Left lung (tissue), 4 donors: ENCODE measurements at regions not wholly inside any gene's neighbourhood (a gene's known extent, or its start where the extent isn't known, plus 50 kb on each side); places are given as distances from the start of the nearest gene placed in this dataset.

Experiments
- ATAC-seq: fragments of 200-7000 bp; cut with Tn5 transposase; one replicate; pipeline ENCODE4 v1.9.1; 2020; ENCODE audit warnings: moderate library complexity
- DNase-seq, 4 donors: peaks; one replicate each; pipeline ENCODE4 v3.0.0-alpha.2; 2013 to 2020
- H3K27ac ChIP-seq, 2 donors: fragments of 200-600 bp; sonication (generic) in 1 of 2; one replicate each; pipeline versions ENCODE4 v1.5.0 to v1.8.0; 2020 to 2021
- H3K27me3 ChIP-seq, 2 donors: fragments of 200-600 bp; sonication (generic) in 1 of 2; one replicate each; pipeline versions ENCODE4 v1.5.0 to v1.8.0; 2020 to 2021
- H3K36me3 ChIP-seq, 2 donors: fragments of 200-600 bp; sonication (generic) in 1 of 2; one replicate each; pipeline versions ENCODE4 v1.5.0 to v1.8.0; 2020 to 2021
- H3K4me1 ChIP-seq, 2 donors: fragments of 200-600 bp; one replicate each; pipeline ENCODE4 v1.8.0; 2021
- H3K4me3 ChIP-seq, 2 donors: fragments of 200-600 bp; sonication (generic) in 1 of 2; one replicate each; pipeline versions ENCODE4 v1.5.0 to v1.8.0; 2020 to 2021; ENCODE audit warnings: mild to moderate bottlenecking in 1 of 2
- H3K9me3 ChIP-seq, 2 donors: fragments of 200-600 bp; sonication (generic) in 1 of 2; one replicate each; pipeline versions ENCODE4 v1.5.0 to v1.8.0; 2020 to 2021
- CTCF ChIP-seq, 2 donors: fragments of 200-600 bp; sonication (generic) in 1 of 2; IDR thresholded peaks; one replicate each; pipeline versions ENCODE4 v1.5.0 to v1.8.0; 2021; ENCODE audit warnings: antibody characterized with exemption in 2 of 2
- intact Hi-C, 2 donors: fragments of 100-400 bp; cut with DNase I; formaldehyde crosslinking; loops; one replicate each; pipeline versions ENCODE4 v1.11.2 to v1.14.2; 2022
- donor health status: DM: no; HTN: yes; CAD: no.
- donor health status: DM: no; HTN: no; CAD: no.

- no peak for ATAC-seq
- no peak overlapping the region for H3K4me3 ChIP-seq
- intact Hi-C loops = no loop called here
- H3K27ac ChIP-seq = no peak overlapping the region
- no peaks in the 10 kb centered on the region for H3K9me3 ChIP-seq
- no peak for DNase-seq
- peaks cover under 1 to 3% of the 10 kb centered on the region in 2 donors for H3K4me1 ChIP-seq
- H3K27me3 ChIP-seq = no peaks in the 10 kb centered on the region
- H3K36me3 ChIP-seq = no peaks in the 10 kb centered on the region
- TF ChIP-seq CTCF (IDR thresholded peaks at IDR 0.05) = no peak
Measured at GRCh38 chr11:8858808-8859207, 52.2 kb upstream of the AKIP1 start.
